Renal pelvis (tissue), 1 donor: ENCODE measurements at regions not wholly inside any gene's neighbourhood (a gene's known extent, or its start where the extent isn't known, plus 50 kb on each side); places are given as distances from the start of the nearest gene placed in this dataset.
"Not testable (repeated sequence)": the region's sequence is repeated elsewhere in the genome, so short reads cannot be mapped to it uniquely, and the experiment has no call there.

Experiments used
- DNase-seq: peaks from one replicate; pipeline ENCODE4 v3.0.0-alpha.2; 2013

- no peak for DNase-seq
Measured at GRCh38 chr3:182399978-182400737, 393.1 kb upstream of the ATP11B start.

GRCh38 chr3:182400838-182401237, 392.5 kb upstream of the ATP11B start:
- DNase-seq, result no peak

GRCh38 chr3:182404031-182404430, 389.3 kb upstream of the ATP11B start:
- no peak for DNase-seq

- DNase-seq, result no peak
Measured at GRCh38 chr3:182405759-182406158, 387.5 kb upstream of the ATP11B start.

- DNase-seq, result no peak
Measured at GRCh38 chr3:182406786-182407185, 386.5 kb upstream of the ATP11B start.

- no peak for DNase-seq
Measured at GRCh38 chr3:182410051-182410450, 383.3 kb upstream of the ATP11B start.

- DNase-seq, result no peak
Measured at GRCh38 chr3:182412066-182412465, 381.2 kb upstream of the ATP11B start.

GRCh38 chr3:182413061-182413460, 380.2 kb upstream of the ATP11B start:
- DNase-seq, result no peak

- no peak for DNase-seq
Measured at GRCh38 chr3:182413682-182414081, 379.6 kb upstream of the ATP11B start.

- no peak for DNase-seq
Measured at GRCh38 chr3:182414586-182414985, 378.7 kb upstream of the ATP11B start.

GRCh38 chr3:182420741-182421140, 372.6 kb upstream of the ATP11B start:
- DNase-seq, result no peak

- no peak for DNase-seq
Measured at GRCh38 chr3:182424006-182424405, 369.3 kb upstream of the ATP11B start.

GRCh38 chr3:182425926-182426718, 367.2 kb upstream of the ATP11B start:
- DNase-seq, result not testable (repeated sequence)

- DNase-seq, result not testable (repeated sequence)
Measured at GRCh38 chr3:182431972-182432371, 361.3 kb upstream of the ATP11B start.

- no peak for DNase-seq
Measured at GRCh38 chr3:182435860-182436259, 357.4 kb upstream of the ATP11B start.

- DNase-seq, result no peak
Measured at GRCh38 chr3:182436547-182436946, 356.8 kb upstream of the ATP11B start.

- DNase-seq, result no peak
Measured at GRCh38 chr3:182438398-182438797, 354.9 kb upstream of the ATP11B start.

GRCh38 chr3:182440101-182440500, 353.2 kb upstream of the ATP11B start:
- no peak for DNase-seq

GRCh38 chr3:182445576-182445975, 347.7 kb upstream of the ATP11B start:
- no peak for DNase-seq

GRCh38 chr3:182450942-182451787, 342.1 kb upstream of the ATP11B start:
- no peak for DNase-seq

GRCh38 chr3:182451871-182452270, 341.4 kb upstream of the ATP11B start:
- no peak for DNase-seq

GRCh38 chr3:182455011-182455410, 338.3 kb upstream of the ATP11B start:
- no peak for DNase-seq
